ENCODE measurements at regions not wholly inside any gene's neighbourhood (a gene's known extent, or its start where the extent isn't known, plus 50 kb on each side); places are given as distances from the start of the nearest gene placed in this dataset.

DNA sequence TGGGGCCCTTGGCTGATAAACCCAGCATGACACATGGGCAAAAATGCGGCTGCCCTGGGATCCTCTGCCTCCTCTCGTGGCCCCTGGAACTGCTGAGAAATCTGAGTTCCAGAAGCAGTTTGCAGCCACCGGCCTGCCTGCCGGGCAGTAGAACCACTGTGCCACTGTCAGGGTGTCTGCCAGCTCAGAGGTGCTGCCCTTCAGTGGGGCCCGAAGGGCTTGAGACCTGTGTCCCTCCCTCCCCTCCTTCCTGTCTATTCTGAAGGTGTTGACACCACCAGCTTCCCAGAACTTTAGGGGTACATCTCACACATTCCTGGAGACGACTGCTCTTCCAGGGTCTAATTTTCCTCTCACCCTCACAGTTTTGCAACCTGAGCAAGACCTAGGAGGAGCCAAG, 88.2 kb upstream of the POMGNT2 start:
- Mint-ChIP-seq H3K9me3 (peaks cover 6 to 11% of the 10 kb centered on the region in 2 donors), H3K27ac (peak overlapping the region; percentile 75 to 85), H3K36me3 (peaks cover 7 to 17% of the 10 kb centered on the region in 2 donors)
- ATAC-seq (peak in 1 of 2 donors; percentile 25), DNase-seq (ENCODE audit: low spot score in 2 of 2) (no peak)

DNA sequence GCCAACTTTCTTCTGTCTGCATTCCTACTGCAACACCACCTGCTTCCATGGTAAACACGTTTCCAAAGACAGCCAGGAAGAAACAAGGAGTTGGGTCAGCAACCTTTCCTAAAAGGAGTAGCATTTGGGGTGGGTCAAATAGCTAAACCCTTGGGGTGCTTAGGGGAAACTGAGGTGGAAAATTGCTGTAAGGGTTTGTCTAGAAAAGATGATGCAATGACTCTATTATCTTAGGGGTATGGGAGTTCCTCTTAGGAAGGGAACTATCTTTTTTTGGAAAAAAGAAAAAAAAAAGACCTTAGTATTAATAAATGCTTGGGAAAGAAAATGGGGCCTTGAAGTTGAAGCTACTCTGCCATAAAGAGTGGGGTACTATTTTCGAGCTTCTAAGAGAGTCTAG, 86.1 kb upstream of the POMGNT2 start:
- Mint-ChIP-seq H3K27ac (peak overlapping the region in 1 of 2 donors; percentile 11), H3K36me3 (peaks cover 7 to 32% of the 10 kb centered on the region in 2 donors), H3K9me3 (peaks cover 7 to 11% of the 10 kb centered on the region in 2 donors)
- ATAC-seq: no peak
- no peak for DNase-seq (ENCODE audit: low spot score in 2 of 2)

DNA sequence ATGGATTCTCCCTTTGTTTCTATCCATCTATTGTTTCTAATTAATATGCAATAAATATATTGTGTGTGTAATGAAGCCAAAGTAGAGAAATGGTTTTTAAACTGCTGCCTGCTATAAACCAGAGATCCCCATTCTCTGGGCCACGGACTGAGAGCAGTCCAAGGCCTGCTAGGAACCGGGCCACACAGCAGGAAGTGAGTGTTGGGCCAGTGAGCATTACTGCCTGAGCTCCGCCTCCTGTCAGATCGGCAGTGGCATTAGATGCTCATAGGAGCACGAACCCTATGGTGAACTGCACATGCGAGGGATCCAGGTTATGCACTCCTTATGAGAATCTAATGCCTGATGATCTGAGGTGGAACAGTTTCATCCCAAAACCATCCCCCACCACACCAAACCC, 85.2 kb upstream of the POMGNT2 start:
- Mint-ChIP-seq H3K27ac (no peak overlapping the region), H3K36me3 (peaks cover 7 to 32% of the 10 kb centered on the region in 2 donors), H3K9me3 (peaks cover 7 to 11% of the 10 kb centered on the region in 2 donors)
- DNase-seq (ENCODE audit: low spot score in 2 of 2): no peak
- no peak for ATAC-seq

DNA sequence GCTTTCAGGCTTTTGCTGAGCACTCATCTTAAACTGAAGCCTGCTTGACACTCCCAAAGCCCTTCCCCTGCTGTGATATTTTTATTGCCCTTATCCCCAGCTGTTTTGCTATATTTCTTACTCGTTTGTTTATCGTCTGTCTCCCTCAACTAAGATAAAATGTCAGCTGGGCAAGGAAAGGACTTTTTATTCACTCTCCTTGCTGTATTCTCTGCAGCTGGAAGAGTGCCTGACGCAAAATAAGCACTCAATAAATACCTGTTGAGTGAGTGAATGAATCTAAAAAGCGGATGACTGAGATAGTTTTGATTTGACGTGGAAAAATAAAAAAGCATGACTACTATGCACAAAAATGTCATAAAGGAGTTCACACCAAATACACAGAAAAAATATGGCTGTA, 84.8 kb upstream of the POMGNT2 start:
- Mint-ChIP-seq H3K27ac (no peak overlapping the region), H3K36me3 (peaks cover 7 to 32% of the 10 kb centered on the region in 2 donors), H3K9me3 (peaks cover 7 to 11% of the 10 kb centered on the region in 2 donors)
- no peak for DNase-seq (ENCODE audit: low spot score in 2 of 2)
- ATAC-seq: no peak

DNA sequence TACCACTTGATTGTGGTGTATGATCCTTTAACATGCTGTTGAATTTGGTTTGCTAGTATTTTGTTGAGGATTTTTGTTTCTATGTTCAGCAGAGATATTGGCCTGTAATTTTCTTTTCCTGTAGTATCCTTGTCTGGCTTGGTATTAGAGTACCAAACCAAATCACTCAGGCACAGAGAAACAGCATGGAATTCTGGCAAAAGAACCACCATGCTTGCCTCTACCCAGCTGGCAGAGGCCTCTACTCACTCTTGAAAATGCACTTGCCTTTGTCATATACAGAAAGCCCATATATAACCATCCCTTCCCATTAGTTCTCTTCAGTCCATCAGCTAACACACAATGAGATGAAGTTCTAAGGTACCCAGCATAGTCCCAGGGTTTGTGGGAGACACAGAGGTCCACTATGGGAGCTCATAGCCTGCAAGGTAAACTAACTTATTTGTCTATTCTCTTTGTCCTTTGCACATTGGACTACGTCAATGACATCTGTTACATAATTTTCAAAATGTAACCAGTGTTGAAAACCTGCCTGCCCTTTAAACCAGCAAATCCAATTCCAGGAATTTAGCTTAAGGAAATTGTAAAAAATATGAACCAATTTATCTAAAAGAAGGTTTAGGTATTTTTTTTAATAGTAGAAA, 82.1 kb upstream of the POMGNT2 start:
- no peak overlapping the region for H3K27ac Mint-ChIP-seq
- ATAC-seq: no peak
- peaks cover 0 to 32% of the 10 kb centered on the region in 2 donors for H3K36me3 Mint-ChIP-seq
- no peak for DNase-seq (ENCODE audit: low spot score in 2 of 2)
- H3K9me3 Mint-ChIP-seq: peaks cover 7 to 11% of the 10 kb centered on the region in 2 donors

DNA sequence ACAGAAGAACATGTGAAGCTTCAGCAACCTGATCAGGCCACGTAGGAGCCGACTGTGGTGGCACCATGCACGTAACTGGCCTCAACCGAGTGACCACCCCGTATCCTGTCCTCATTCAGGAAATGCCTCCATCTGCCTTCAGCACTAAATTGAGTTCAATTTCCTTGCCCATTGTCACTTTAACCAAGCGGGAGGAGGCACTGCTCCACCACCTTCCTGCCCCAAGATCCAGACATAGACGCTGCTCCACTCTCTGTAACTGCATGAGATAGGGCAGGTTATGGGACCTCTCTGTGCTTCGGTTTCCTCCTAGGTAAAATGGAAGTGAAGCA, 80.1 kb upstream of the POMGNT2 start:
- Mint-ChIP-seq H3K9me3 (peaks cover 7 to 11% of the 10 kb centered on the region in 2 donors), H3K27ac (no peak overlapping the region), H3K36me3 (peaks cover 0 to 32% of the 10 kb centered on the region in 2 donors)
- DNase-seq (ENCODE audit: low spot score in 2 of 2): no peak
- ATAC-seq: no peak

DNA sequence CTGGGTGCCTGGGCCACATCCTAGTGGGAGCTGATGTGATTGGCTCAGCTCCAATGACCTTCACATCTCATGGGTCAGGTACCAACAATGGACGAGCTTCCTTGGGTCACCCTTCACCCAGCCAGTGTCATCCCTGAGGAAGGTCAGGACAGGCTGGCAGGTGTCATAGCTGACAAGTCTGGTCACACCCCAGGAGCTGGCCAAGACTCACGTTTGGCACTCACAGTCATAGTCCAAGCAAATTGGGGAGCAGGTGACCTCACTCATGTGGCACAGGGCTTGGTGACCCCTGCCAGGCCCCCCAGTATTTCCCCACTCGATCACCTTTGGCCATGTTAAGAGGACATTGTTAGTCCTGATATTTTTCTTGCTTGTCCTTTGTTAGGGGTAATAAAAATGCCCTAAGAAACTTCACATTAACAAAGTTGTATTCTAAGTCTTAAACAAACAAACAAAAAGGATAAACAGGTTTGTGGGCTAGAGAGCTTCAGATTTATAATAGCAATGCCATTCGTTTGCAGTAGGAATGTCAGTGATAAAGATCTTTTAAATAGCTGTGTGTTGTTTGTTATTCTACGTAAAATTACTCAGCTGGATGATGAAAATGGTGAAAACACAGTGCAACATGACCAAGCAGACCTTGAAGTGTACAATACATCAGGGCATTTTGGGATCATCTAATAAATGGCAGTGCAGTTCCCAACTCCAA, 79.5 kb upstream of the POMGNT2 start:
- Mint-ChIP-seq H3K9me3 (peaks cover 6 to 7% of the 10 kb centered on the region in 2 donors), H3K36me3 (peaks cover 0 to 27% of the 10 kb centered on the region in 2 donors), H3K27ac (no peak overlapping the region)
- DNase-seq (ENCODE audit: low spot score in 2 of 2) (no peak), ATAC-seq (no peak)

DNA sequence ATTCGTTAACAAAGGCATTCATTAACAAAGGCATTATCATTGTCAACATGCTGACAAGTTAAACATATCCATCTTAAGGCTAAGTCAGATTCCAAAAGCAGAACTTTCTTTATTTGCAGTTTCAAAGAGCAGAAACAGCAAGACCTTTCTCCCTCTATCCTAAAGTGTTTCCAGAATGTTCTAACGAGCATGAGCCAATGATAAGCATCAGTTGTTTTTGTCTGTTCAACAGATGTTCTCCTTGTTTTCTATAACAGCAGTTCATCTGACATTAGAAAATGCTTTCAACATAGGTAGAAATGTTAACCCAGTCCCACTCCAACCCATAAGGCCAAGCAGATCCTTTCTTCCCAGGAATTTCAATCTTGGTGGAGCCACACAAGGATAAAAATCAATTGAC, 77.6 kb upstream of the POMGNT2 start:
- Mint-ChIP-seq H3K27ac (no peak overlapping the region), H3K36me3 (peaks cover 0 to 12% of the 10 kb centered on the region in 2 donors), H3K9me3 (no peaks in the 10 kb centered on the region)
- ATAC-seq: no peak
- DNase-seq (ENCODE audit: low spot score in 2 of 2): no peak

DNA sequence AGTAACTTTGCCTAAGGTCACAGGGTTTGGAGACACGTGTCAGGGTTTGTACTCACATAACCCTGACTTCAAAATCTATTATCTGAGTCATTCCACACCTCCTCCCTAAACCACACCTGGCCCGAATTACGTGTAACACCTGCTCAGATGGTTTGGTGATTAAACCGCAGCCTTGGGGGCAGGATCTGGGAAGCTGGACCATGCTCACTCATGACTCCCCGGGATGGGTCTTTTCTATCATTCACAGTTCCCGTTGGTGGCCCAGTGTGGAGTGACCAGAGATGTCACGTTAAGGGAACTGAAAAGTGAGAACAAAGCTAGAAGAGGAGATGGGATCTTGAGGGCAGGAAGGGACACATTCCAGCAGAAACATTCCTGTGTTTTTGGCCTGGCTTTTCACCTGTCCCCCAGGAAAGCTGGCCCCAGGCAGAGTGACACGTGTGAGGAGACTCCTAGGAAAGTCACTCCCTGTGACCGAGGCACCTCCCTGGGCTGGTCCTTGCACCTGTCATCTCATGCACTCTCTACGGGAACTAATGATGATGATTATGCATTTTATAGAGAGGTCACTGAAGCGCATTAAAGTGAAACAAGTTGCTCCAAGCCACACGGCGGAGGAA, 75.4 kb upstream of the POMGNT2 start:
- DNase-seq (ENCODE audit: low spot score in 2 of 2): peak; percentile 60 to 61
- Mint-ChIP-seq H3K9me3 (no peaks in the 10 kb centered on the region), H3K27ac (peak overlapping the region; percentile 45 to 77), H3K36me3 (no peaks in the 10 kb centered on the region)
- ATAC-seq: peak; percentile 90 to 95

DNA sequence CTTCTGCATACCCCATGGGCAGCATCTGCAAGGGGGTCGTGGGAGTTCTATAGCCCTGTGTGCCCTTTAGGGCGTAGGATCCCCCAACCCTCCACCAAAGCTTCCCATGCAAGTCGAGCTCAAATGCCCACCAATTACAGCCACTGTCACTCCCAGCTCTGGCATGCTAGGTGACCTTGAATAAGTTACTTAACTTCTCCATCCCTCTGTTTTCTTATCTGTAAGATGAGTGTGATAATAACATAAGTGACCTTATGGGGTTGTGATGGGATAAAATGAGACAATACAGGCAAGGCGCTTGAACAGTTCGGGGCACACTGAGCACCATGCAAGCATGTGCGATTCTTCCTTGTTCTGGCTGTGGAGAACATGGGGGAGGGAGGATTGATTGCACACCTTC, 74.8 kb upstream of the POMGNT2 start:
- H3K36me3 Mint-ChIP-seq: no peaks in the 10 kb centered on the region
- H3K9me3 Mint-ChIP-seq: no peaks in the 10 kb centered on the region
- peak in 1 of 2 donors; percentile 48 for ATAC-seq
- no peak for DNase-seq (ENCODE audit: low spot score in 2 of 2)
- H3K27ac Mint-ChIP-seq: peak overlapping the region; percentile 45 to 77

DNA sequence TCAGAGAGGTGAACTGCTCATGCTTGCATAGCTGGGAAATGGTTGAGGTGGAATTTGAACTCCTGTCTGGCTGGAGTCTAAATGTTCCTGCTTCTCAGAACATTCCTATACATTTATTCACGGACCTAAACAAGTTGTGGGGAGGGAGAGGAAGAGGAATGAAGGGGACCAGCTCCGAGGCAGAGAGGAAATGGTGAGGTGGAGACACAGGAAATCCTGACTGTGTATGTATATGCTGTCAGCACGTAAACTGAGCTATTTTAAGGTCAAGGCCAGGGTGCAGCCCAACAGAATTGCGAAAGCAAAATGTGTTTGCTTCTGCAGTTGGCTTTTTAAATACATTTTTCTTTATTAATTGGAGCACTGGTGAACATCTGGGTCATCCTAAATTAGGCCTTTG, 74.1 kb upstream of the POMGNT2 start:
- Mint-ChIP-seq H3K9me3 (no peaks in the 10 kb centered on the region), H3K27ac (peak overlapping the region in 1 of 2 donors; percentile 65), H3K36me3 (no peaks in the 10 kb centered on the region)
- DNase-seq (ENCODE audit: low spot score in 2 of 2): no peak
- peak in 1 of 2 donors; percentile 59 for ATAC-seq

DNA sequence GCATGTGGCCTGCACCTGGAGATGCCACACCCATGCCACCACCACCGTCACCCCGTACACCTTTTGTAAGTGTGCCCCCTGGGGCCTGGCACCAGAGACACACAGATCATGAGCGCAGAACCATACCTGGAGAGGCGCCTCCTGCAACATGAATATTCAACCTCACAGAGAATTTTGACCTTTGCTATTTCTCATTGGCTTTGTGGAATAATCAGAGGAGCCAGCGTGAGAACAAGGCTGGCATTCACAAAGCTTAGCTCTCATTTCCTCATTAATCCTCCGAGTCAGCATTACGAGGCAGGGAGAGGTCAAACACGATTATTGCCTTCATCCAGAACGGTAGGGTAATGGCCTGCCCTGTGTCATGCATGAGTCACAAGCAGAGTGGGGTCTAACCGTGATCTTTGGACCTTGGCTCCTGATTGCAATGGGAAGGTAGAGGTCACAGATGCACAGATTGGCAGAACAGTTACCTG, 73.0 kb upstream of the POMGNT2 start:
- Mint-ChIP-seq H3K36me3 (peaks cover 7 to 10% of the 10 kb centered on the region in 2 donors), H3K9me3 (peaks cover 6 to 8% of the 10 kb centered on the region in 2 donors), H3K27ac (no peak overlapping the region)
- ATAC-seq: no peak
- no peak for DNase-seq (ENCODE audit: low spot score in 2 of 2)

DNA sequence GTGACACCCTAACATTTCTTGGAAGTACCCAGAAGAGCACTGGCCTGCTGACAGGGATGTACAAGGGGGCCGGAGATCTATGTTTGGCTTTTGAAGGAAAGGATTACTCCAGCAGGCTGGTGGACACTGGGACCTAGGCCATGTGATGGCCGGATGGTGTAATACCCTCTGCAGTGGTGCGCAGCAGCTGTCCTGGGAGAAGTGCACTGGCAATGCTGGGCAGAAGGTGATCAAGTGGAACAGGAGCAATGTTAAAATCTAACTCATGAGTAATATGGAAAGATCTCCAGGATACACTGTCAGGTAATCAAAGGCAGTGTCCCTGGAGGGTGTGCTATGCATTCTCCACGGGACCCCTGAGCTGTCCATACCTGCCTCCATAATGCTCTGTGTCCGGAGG, 71.2 kb upstream of the POMGNT2 start:
- Mint-ChIP-seq H3K27ac (no peak overlapping the region), H3K36me3 (peaks cover 17 to 24% of the 10 kb centered on the region in 2 donors), H3K9me3 (peaks cover 12 to 17% of the 10 kb centered on the region in 2 donors)
- ATAC-seq (no peak), DNase-seq (ENCODE audit: low spot score in 2 of 2) (no peak)

DNA sequence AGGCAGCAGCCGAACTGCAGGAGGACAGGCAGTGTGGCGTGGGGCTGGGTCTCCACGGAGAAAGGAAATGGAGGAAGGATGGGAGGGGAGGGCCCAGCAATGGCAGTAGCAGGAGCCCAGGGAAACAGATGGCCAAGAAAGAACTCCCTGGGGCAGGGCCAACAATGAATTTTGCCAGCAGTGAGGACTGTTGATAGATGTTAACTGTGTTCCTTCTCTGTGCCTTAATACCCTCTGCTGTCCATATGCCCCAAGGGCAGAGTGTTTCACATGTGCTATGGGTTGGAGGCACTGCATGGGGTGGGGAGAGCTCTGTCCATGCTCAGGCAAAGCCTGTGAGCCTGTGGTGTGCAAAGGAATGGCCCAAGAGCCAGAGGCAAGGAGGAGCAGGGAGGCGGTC, 70.8 kb upstream of the POMGNT2 start:
- Mint-ChIP-seq H3K36me3 (peaks cover 17 to 24% of the 10 kb centered on the region in 2 donors), H3K27ac (peak overlapping the region in 1 of 2 donors; percentile 40), H3K9me3 (peaks cover 12 to 17% of the 10 kb centered on the region in 2 donors)
- ATAC-seq (no peak), DNase-seq (ENCODE audit: low spot score in 2 of 2) (no peak)

DNA sequence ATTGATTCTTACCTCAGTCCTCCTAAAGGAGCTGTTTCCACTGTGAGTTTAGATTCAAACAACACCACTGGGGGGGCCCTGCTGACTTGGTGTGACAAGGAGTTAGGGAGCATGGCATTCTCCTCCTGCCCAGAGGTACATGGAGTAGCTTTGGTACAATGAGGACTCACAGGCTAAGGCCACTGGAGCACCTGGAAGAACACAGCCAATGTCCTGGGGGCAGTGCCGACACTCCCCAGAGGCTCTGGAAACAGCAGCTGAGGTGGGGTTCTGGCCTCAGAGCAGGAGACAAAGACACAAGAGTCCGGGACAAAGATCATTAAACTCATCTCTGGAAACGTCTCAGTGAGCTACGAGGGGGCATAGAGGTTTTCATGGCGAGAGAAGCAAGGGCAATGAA, 69.7 kb upstream of the POMGNT2 start:
- no peak overlapping the region for H3K27ac Mint-ChIP-seq
- ATAC-seq: no peak
- DNase-seq (ENCODE audit: low spot score in 2 of 2): no peak
- H3K36me3 Mint-ChIP-seq: peaks cover 17 to 24% of the 10 kb centered on the region in 2 donors
- H3K9me3 Mint-ChIP-seq: peaks cover 12 to 24% of the 10 kb centered on the region in 2 donors

DNA sequence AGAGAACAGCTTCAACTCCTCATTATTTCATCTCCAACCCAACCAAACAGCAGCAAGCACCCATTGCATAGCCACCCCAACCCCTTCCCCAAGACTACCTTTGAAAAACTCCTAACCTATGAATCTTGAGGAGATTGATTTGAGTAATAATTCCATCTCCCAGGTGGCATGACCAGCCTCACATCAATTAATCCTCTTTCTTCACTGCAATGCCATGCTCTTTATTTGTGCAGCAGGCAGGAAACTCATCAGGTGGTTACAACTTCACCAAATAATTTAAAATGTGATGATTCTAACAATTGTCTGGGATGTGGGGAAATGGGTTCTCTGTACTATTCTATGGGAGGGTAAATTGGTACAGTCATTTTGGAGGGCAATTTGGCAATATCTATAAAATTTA, 68.1 kb upstream of the POMGNT2 start:
- ATAC-seq (no peak), DNase-seq (ENCODE audit: low spot score in 2 of 2) (no peak)
- Mint-ChIP-seq H3K36me3 (peaks cover 17 to 24% of the 10 kb centered on the region in 2 donors), H3K9me3 (peaks cover 12 to 28% of the 10 kb centered on the region in 2 donors), H3K27ac (no peak overlapping the region)

DNA sequence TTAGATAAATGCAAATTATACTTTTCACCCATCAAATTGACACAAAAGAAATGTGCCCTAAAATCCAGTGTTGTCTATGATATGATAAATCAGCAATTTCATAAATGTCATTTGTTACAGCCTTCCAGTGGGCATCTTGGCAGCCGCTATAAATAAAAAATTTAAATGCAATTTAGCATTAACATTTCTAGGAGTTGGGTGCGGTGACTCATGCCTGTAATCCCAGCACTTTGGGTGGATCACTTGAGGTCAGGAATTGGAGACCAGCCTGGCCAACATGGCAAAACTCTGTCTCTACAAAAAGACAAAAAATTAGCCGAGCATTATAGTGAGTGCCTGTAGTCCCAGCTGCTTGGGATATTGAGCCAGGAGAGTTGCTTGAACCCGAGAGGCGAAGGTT, 65.9 kb upstream of the POMGNT2 start:
- H3K27ac Mint-ChIP-seq: no peak overlapping the region
- H3K9me3 Mint-ChIP-seq: peaks cover 12 to 28% of the 10 kb centered on the region in 2 donors
- no peak for DNase-seq (ENCODE audit: low spot score in 2 of 2)
- ATAC-seq: no peak
- H3K36me3 Mint-ChIP-seq: peaks cover 22 to 28% of the 10 kb centered on the region in 2 donors
